GM12891 (cell line): ENCODE measurements at regions not wholly inside any gene's neighbourhood (a gene's known extent, or its start where the extent isn't known, plus 50 kb on each side); places are given as distances from the start of the nearest gene placed in this dataset.

Experiments used
- PAX5 ChIP-seq: IDR thresholded peaks from 2 replicates; pipeline ENCODE4 v1.6.1; 2011; ENCODE audit warnings: low read length, moderate library complexity, mild to moderate bottlenecking; ENCODE audit not compliant: insufficient read depth, severe bottlenecking
- POLR2A ChIP-seq: IDR thresholded peaks from 2 replicates; pipeline ENCODE4 v1.6.1; 2011; ENCODE audit warnings: low read depth, low read length, control low read depth
- POLR2AphosphoS5 ChIP-seq: IDR thresholded peaks from 2 replicates; pipeline ENCODE4 v1.6.1; 2011; ENCODE audit warnings: low read depth, low read length, control low read depth
- POU2F2 ChIP-seq: IDR thresholded peaks from 2 replicates; pipeline ENCODE4 v1.6.1; 2011; ENCODE audit warnings: low read depth, mild to moderate bottlenecking, control low read depth, low read length, moderate library complexity
- SPI1 ChIP-seq: IDR thresholded peaks from 2 replicates; pipeline ENCODE4 v1.6.1; 2011; ENCODE audit warnings: low read depth, low read length, control low read depth
- TAF1 ChIP-seq: IDR thresholded peaks from 2 replicates; pipeline ENCODE4 v1.6.1; 2011; ENCODE audit warnings: low read depth, low read length, control low read depth

- TF ChIP-seq POLR2A (no peak), POLR2AphosphoS5 (no peak), POU2F2 (no peak), TAF1 (no peak), SPI1 (no peak), PAX5 (no peak)
Observed at GRCh38 chr7:84722086-84722485, 464.8 kb downstream of the SEMA3D start.
